GM12878 (cell line): ENCODE measurements at regions not wholly inside any gene's neighbourhood (a gene's known extent, or its start where the extent isn't known, plus 50 kb on each side); places are given as distances from the start of the nearest gene placed in this dataset.

Experiments used
- FOXM1 ChIP-seq: IDR thresholded peaks from 2 replicates; pipeline ENCODE4 v1.6.1; 2012; ENCODE audit warnings: low read depth, mild to moderate bottlenecking, inconsistent platforms, low read length, moderate library complexity
- MEF2B ChIP-seq: fragments of 450-650 bp; IDR thresholded peaks from 2 replicates; pipeline ENCODE4 v1.6.1; 2018; ENCODE audit warnings: mild to moderate bottlenecking, moderate library complexity; ENCODE audit not compliant: partially characterized antibody, poor library complexity, severe bottlenecking
- MXI1 ChIP-seq: fragments of 150-350 bp; IDR thresholded peaks from 2 replicates; pipeline ENCODE4 v1.6.1; 2011; ENCODE audit warnings: low read depth, mild to moderate bottlenecking, inconsistent platforms, low read length, improper control_type of control experiment
- POLR2A ChIP-seq: IDR thresholded peaks from 2 replicates; pipeline ENCODE4 v1.6.1; 2011; ENCODE audit warnings: low read depth, mild to moderate bottlenecking, low read length
- POLR2AphosphoS2 ChIP-seq: IDR thresholded peaks from 2 replicates; pipeline ENCODE4 v1.6.1; 2011; ENCODE audit warnings: low read depth, mild to moderate bottlenecking, low read length, improper control_type of control experiment, moderate library complexity
- RAD21 ChIP-seq: IDR thresholded peaks from 2 replicates; pipeline ENCODE4 v1.6.1; 2011; ENCODE audit warnings: mild to moderate bottlenecking, low read depth, low read length, moderate library complexity; ENCODE audit not compliant: insufficient read depth
- ZNF274 ChIP-seq: IDR thresholded peaks from one replicate; pipeline ENCODE4 v1.8.0; 2011; ENCODE audit not compliant: insufficient read length, insufficient read depth
- TF ChIP-seq, protein P1 (sequence below): IDR thresholded peaks from 2 replicates; pipeline ENCODE4 v1.6.1; 2012; ENCODE audit warnings: low read depth, low read length, improper control_type of control experiment
- TF ChIP-seq, protein P2 (sequence below), 3 experiments: IDR thresholded peaks in 2 of 3; conservative IDR thresholded peaks in 1 of 3; 2 replicates each; pipeline ENCODE4 v1.5.1; 2011; ENCODE audit warnings: low read depth in 3 of 3, low read length in 3 of 3, mild to moderate bottlenecking in 3 of 3, control low read depth in 2 of 3, moderate library complexity in 2 of 3, inconsistent platforms in 1 of 3, mixed read lengths in 1 of 3; ENCODE audit not compliant: control insufficient read depth in 2 of 3, insufficient read depth in 1 of 3; ENCODE audit errors: extremely low read depth in 1 of 3

DNA sequence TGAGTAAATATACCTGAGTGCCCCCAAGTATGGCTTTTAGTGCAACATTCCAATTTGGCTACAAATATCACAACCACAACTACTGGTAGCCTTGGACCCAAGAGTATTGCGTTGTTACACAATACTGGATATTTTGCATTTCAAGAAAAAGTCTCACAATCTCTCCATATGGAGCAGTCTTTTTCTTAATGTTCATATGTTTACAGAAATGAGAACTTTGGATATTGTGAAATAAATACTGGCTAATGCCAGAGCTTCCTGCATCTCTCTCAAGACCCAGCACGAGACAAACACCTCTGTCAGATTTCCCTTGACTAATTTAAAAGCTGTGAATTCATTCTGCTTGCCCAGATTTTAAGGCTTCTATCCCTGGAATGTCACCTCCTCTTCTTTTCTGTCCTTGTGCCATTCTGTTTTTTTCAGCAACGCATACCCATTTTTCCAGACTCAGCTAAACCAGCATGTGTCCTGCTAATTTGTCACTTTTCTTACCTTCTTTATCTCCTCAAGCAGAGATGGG, 136.2 kb upstream of the BACE2 start:
- TF ChIP-seq ZNF274 (no peak), MEF2B (no peak), FOXM1 (no peak), RAD21 (no peak), POLR2A (no peak), MXI1 (no peak), POLR2AphosphoS2 (no peak)
- TF ChIP-seq, protein P1, sequence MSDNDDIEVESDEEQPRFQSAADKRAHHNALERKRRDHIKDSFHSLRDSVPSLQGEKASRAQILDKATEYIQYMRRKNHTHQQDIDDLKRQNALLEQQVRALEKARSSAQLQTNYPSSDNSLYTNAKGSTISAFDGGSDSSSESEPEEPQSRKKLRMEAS: no peak
- TF ChIP-seq, protein P2, sequence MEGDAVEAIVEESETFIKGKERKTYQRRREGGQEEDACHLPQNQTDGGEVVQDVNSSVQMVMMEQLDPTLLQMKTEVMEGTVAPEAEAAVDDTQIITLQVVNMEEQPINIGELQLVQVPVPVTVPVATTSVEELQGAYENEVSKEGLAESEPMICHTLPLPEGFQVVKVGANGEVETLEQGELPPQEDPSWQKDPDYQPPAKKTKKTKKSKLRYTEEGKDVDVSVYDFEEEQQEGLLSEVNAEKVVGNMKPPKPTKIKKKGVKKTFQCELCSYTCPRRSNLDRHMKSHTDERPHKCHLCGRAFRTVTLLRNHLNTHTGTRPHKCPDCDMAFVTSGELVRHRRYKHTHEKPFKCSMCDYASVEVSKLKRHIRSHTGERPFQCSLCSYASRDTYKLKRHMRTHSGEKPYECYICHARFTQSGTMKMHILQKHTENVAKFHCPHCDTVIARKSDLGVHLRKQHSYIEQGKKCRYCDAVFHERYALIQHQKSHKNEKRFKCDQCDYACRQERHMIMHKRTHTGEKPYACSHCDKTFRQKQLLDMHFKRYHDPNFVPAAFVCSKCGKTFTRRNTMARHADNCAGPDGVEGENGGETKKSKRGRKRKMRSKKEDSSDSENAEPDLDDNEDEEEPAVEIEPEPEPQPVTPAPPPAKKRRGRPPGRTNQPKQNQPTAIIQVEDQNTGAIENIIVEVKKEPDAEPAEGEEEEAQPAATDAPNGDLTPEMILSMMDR (IDR thresholded peaks at IDR 0.05 in 2 of 3, conservative IDR thresholded peaks at IDR 0.05 in 1 of 3; ENCODE audit: control insufficient read depth in 2 of 3, extremely low read depth in 1 of 3, insufficient read depth in 1 of 3, low read depth in 3 of 3, low read length in 3 of 3): no peak
